ENCODE measurements at regions not wholly inside any gene's neighbourhood (a gene's known extent, or its start where the extent isn't known, plus 50 kb on each side); places are given as distances from the start of the nearest gene placed in this dataset.

DNA sequence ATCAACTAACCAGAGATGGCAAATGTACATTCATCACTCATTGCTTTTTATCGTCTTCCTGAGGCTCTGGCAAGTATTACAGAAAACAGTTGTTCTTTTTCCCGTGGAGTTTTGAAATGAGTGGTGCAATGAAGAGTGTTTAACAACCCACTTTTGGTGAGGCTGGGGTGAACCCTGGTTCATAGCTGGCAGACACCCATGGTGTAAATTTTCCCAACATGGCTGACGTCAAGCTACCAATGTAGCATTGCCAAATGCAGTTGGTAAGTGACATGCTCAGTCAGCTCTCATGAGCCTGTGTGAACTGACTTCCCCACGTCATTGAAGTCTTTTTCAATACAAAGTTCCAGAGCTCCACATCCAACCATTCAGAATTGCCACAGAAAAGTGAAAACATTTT lies 386.2 kb downstream of the TMEM114 start (continued):
- no peak for TF ChIP-seq POU5F1 (IDR thresholded peaks at IDR 0.05; ENCODE audit: low read depth, low read length)

DNA sequence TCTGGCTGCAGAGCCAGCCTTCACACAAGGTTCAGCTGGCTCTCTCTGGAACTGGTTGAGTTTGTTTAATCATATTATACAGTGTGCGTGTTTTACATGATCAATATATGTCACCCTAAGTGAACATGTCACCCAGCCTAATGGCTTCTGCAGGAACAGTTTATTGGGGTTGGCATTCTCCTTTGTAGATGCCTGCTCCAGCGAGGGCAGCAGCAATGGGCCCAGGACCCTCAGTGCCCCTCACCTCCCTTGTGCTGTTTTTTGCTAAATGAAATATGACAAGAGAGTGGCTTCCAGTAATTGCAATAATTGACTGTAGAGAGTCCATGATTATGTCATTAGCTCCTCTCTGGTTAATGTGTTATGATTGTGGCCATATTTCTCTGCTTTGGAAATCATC lies 387.2 kb downstream of the TMEM114 start:
- H2BK5ac ChIP-seq (ENCODE audit: low read depth, low read length), result no peak overlapping the region
- H3K18ac ChIP-seq (ENCODE audit: extremely low read depth, low read length), result no peak overlapping the region
- H3K4me2 ChIP-seq (ENCODE audit: insufficient read depth in 1 of 2, low read depth in 2 of 2, low read length in 2 of 2), result no peak overlapping the region
- H3K23ac ChIP-seq (ENCODE audit: insufficient read length), result no peak overlapping the region
- H3K4ac ChIP-seq (replicated peaks; ENCODE audit: insufficient read length, low read depth, low read length), result no peak overlapping the region
- ChIA-PET POLR2A (ENCODE audit: partially characterized antibody) (no interaction called here), CTCF (ENCODE audit: partially characterized antibody) (interaction anchor here (4.0 kb wide), 1 partner anchor 8 kb away, joined by 22 read pairs; no protein-coding TSS in a partner anchor)
- H3K27me3 ChIP-seq (replicated peaks in 1 of 4; ENCODE audit: control insufficient read depth in 3 of 4, extremely low read depth in 1 of 4, insufficient read depth in 3 of 4, low read length in 3 of 4), result no peaks in the 10 kb centered on the region; a peak in 1 of 7 replicates
- WGBS, 2 experiments (ENCODE audit: extremely low coverage in 1 of 2, insufficient coverage in 1 of 2, insufficient read length in 1 of 2, insufficient replicate concordance in 2 of 2, low coverage in 1 of 2, low lambda C conversion rate in 2 of 2, missing lambda C conversion rate in 1 of 2), result 96% methylated on average over 2 of the region's 2 CpGs; no CpG with 5 or more reads in 1 of the 2 experiments
- no peaks in the 10 kb centered on the region for H3K23me2 ChIP-seq (ENCODE audit: low read depth, low read length)
- no peaks in the 10 kb centered on the region for H3K36me3 ChIP-seq (ENCODE audit: control insufficient read depth in 2 of 4, insufficient read depth in 4 of 4, low read length in 3 of 4)
- H3K4me3 ChIP-seq (ENCODE audit: extremely low read depth in 1 of 4, insufficient read depth in 2 of 4, low read depth in 3 of 4, low read length in 4 of 4), result no peak overlapping the region
- no peak overlapping the region for H2BK20ac ChIP-seq (ENCODE audit: low read length)
- no peak overlapping the region for H3K56ac ChIP-seq (replicated peaks; ENCODE audit: insufficient read length, low read depth, low read length)
- H4K5ac ChIP-seq (ENCODE audit: insufficient read length, low read depth, low read length), result no peak overlapping the region
- no peak overlapping the region for H2AFZ ChIP-seq (ENCODE audit: low read length)
- FAIRE-seq, result no peak
- no peak overlapping the region for H2BK120ac ChIP-seq (replicated peaks; ENCODE audit: low read depth, low read length)
- no peaks in the 10 kb centered on the region for H3K79me2 ChIP-seq (ENCODE audit: control insufficient read depth in 1 of 2, insufficient read depth in 2 of 2, low read length in 2 of 2)
- no peak overlapping the region for H4K8ac ChIP-seq (ENCODE audit: extremely low read depth, insufficient read depth, low read length)
- no peak overlapping the region for H2BK15ac ChIP-seq (ENCODE audit: low read length)
- H3K9me3 ChIP-seq (ENCODE audit: insufficient read depth in 2 of 2, low read depth in 1 of 2, low read length in 1 of 2), result peaks cover 13 to 16% of the 10 kb centered on the region in 2 experiments
- no peak overlapping the region for H4K91ac ChIP-seq (replicated peaks; ENCODE audit: insufficient read length, low read length)
- no peaks in the 10 kb centered on the region for H3K4me1 ChIP-seq (replicated peaks in 1 of 4; ENCODE audit: control insufficient read depth in 3 of 4, insufficient read depth in 4 of 4, low read length in 3 of 4)
- TF ChIP-seq EGR1 (IDR thresholded peaks at IDR 0.05; ENCODE audit: borderline replicate concordance, low read depth, low read length), result no peak
- TF ChIP-seq RBBP5 (IDR thresholded peaks at IDR 0.05; ENCODE audit: borderline replicate concordance, low read depth, low read length), result no peak
- TF ChIP-seq SIX5 (IDR thresholded peaks at IDR 0.05; ENCODE audit: low read depth, low read length), result no peak
- H3K9ac ChIP-seq (replicated peaks in 1 of 4; ENCODE audit: extremely low read depth in 1 of 4, low read depth in 3 of 4, low read length in 3 of 4), result no peak overlapping the region
- H2AK5ac ChIP-seq (ENCODE audit: low read depth, low read length), result no peak overlapping the region
- no peaks in the 10 kb centered on the region for H4K20me1 ChIP-seq (replicated peaks in 1 of 2; ENCODE audit: control insufficient read depth in 1 of 2, insufficient read depth in 2 of 2, low read length in 2 of 2)
- no peak overlapping the region for H3K14ac ChIP-seq (ENCODE audit: insufficient read length)
- DNase-seq (ENCODE audit: low read depth in 1 of 2, low spot score in 2 of 2), result no peak
- no peak overlapping the region for H2BK12ac ChIP-seq (ENCODE audit: low read depth, low read length)
- H3K79me1 ChIP-seq (ENCODE audit: low read depth, low read length), result no peaks in the 10 kb centered on the region
- no peak overlapping the region for H3K27ac ChIP-seq (ENCODE audit: low read depth, low read length)
